K562 (cell line): ENCODE measurements at regions not wholly inside any gene's neighbourhood (a gene's known extent, or its start where the extent isn't known, plus 50 kb on each side); places are given as distances from the start of the nearest gene placed in this dataset.

Experiments used
- ATAC-seq: fragments of 200-7000 bp; cut with Tn5 transposase; 3 replicates; pipeline ENCODE4 v1.9.1; 2020; ENCODE audit warnings: moderate library complexity
- BruUV-seq: library from RNA; stranded (reverse); fragments of 400-500 nt; replicated peaks from 2 replicates; lab custom pipeline; 2021; lab: Mats Ljungman, UMichigan
- CTCF ChIA-PET: fragments of 300-600 bp; formaldehyde crosslinking; extraction: SDS; loops from one replicate; lab custom pipeline; 2021; ENCODE audit warnings: low intra/inter-chr PET ratio; lab: Yijun Ruan, JAX
- POLR2A ChIA-PET: fragments of 300-600, 350-650 bp; sonication (Branson Sonifier 250); formaldehyde crosslinking; extraction: SDS; loops from one replicate; lab custom pipeline; 2021; ENCODE audit warnings: antibody characterized with exemption, inconsistent platforms; lab: Yijun Ruan, JAX
- DNase-seq, 4 experiments: peaks; one replicate each; pipeline versions ENCODE4 v3.0.0 to v3.0.0-alpha.2; 2011 to 2018; ENCODE audit warnings: low spot score in 3 of 4, mixed read lengths in 3 of 4; ENCODE audit errors: extremely low read depth in 1 of 4
- FAIRE-seq: peaks from 2 replicates; lab custom pipeline; 2011; peaks lifted over from hg19 to GRCh38; lab: Jason Lieb, UNC
- H2AFZ ChIP-seq: 2 replicates; pipeline ENCODE4 v1.6.0; 2011; ENCODE audit warnings: low read depth, low read length, control low read depth, inconsistent platforms
- H3K27ac ChIP-seq: fragments of 200-600 bp; 3 replicates; pipeline ENCODE4 v1.8.0; 2011; ENCODE audit warnings: low read depth, mild to moderate bottlenecking, control low read depth, inconsistent platforms, low read length, moderate library complexity, mixed read lengths; ENCODE audit errors: extremely low read depth
- H3K27me3 ChIP-seq, 2 experiments: fragments of 300-600 bp in 1 of 2; 2 replicates in 1 of 2; 3 replicates in 1 of 2; pipeline versions ENCODE4 v1.6.0 to v1.8.0; 2011; ENCODE audit warnings: inconsistent platforms in 2 of 2, low read length in 2 of 2, mild to moderate bottlenecking in 1 of 2, mixed read lengths in 1 of 2, moderate library complexity in 1 of 2; ENCODE audit not compliant: control insufficient read depth in 2 of 2, insufficient read depth in 2 of 2
- H3K36me3 ChIP-seq: fragments of 300-600 bp; 3 replicates; pipeline ENCODE4 v1.8.0; 2011; ENCODE audit warnings: mild to moderate bottlenecking, low read length, inconsistent platforms; ENCODE audit not compliant: control insufficient read depth, insufficient read depth
- H3K4me1 ChIP-seq, 2 experiments: fragments of 200-600 bp in 1 of 2; replicated peaks in 1 of 2; 2 replicates in 1 of 2; 3 replicates in 1 of 2; pipeline versions ENCODE4 v1.5.1 to v1.8.0; 2011; ENCODE audit warnings: inconsistent platforms in 2 of 2, low read length in 2 of 2, mild to moderate bottlenecking in 1 of 2, mixed read lengths in 1 of 2, moderate library complexity in 1 of 2; ENCODE audit not compliant: control insufficient read depth in 2 of 2, insufficient read depth in 2 of 2
- H3K4me2 ChIP-seq: 2 replicates; pipeline ENCODE4 v1.6.1; 2011; ENCODE audit warnings: low read length, control low read depth, inconsistent platforms, mixed read lengths; ENCODE audit not compliant: insufficient read depth
- H3K4me3 ChIP-seq: fragments of 200-600 bp; sonication (generic), shearing (Covaris generic); 2 replicates; pipeline ENCODE4 v1.5.1; 2016; ENCODE audit warnings: control low read depth, inconsistent platforms
- H3K79me2 ChIP-seq: fragments of 200-600 bp; 3 replicates; pipeline ENCODE4 v1.8.0; 2011; ENCODE audit warnings: low read length, inconsistent platforms; ENCODE audit not compliant: control insufficient read depth, insufficient read depth
- H3K9ac ChIP-seq, 2 experiments: 2 replicates each; pipeline versions ENCODE4 v1.6.0 to v1.6.1; 2011; ENCODE audit warnings: low read depth in 2 of 2, low read length in 2 of 2, control low read depth in 1 of 2, inconsistent platforms in 1 of 2, mild to moderate bottlenecking in 1 of 2, mixed read lengths in 1 of 2; ENCODE audit not compliant: insufficient read depth in 1 of 2
- H3K9me1 ChIP-seq: one replicate; pipeline ENCODE4 v1.6.0; 2011; ENCODE audit warnings: inconsistent platforms, mild to moderate bottlenecking, low read length, moderate library complexity; ENCODE audit not compliant: control insufficient read depth, insufficient read depth
- H3K9me3 ChIP-seq: replicated peaks from 2 replicates; pipeline ENCODE4 v1.5.1; 2011; ENCODE audit warnings: low read depth, low read length, inconsistent platforms; ENCODE audit not compliant: control insufficient read depth, insufficient read depth
- H4K20me1 ChIP-seq: replicated peaks from 2 replicates; pipeline ENCODE4 v1.6.1; 2011; ENCODE audit warnings: low read length, inconsistent platforms, mixed read lengths; ENCODE audit not compliant: control insufficient read depth, insufficient read depth
- C11orf30 ChIP-seq: fragments of 450-650 bp; IDR thresholded peaks from 2 replicates; pipeline ENCODE4 v1.6.1; 2016; ENCODE audit warnings: low read depth, mild to moderate bottlenecking
- CREB1 ChIP-seq, 2 experiments: sonication (generic) in 1 of 2; formaldehyde crosslinking in 1 of 2; IDR thresholded peaks; 2 replicates each; pipeline versions ENCODE4 v1.6.1 to v1.8.0; 2012 to 2022; ENCODE audit warnings: inconsistent platforms in 1 of 2, mild to moderate bottlenecking in 1 of 2, missing genetic modification reagents in 1 of 2, moderate library complexity in 1 of 2
- MBD1 ChIP-seq: fragments of 250-450 bp; sonication (Bioruptor Pico); IDR thresholded peaks from 2 replicates; pipeline ENCODE4 v1.8.0; 2022; ENCODE audit warnings: inconsistent platforms
- REST ChIP-seq, 2 experiments: fragments of 450-650 bp; formaldehyde crosslinking in 1 of 2; IDR thresholded peaks; 2 replicates each; pipeline versions ENCODE4 v1.4.0 to v1.6.1; 2014 to 2020; ENCODE audit warnings: mild to moderate bottlenecking in 2 of 2, borderline replicate concordance in 1 of 2, low read depth in 1 of 2
- ZBTB33 ChIP-seq: sonication (generic); formaldehyde crosslinking; IDR thresholded peaks from 2 replicates; pipeline ENCODE4 v1.8.1; 2023; ENCODE audit warnings: mild to moderate bottlenecking, missing genetic modification reagents
- WGBS: fragments of 100-300 bp; shearing (Covaris generic); methylation state at CpG from one replicate; pipeline ENCODE4 v1.1.6; 2016; ENCODE audit warnings: low coverage, mixed read lengths; ENCODE audit not compliant: insufficient coverage; ENCODE audit errors: missing lambda C conversion rate; 5-methylcytosine and 5-hydroxymethylcytosine counted together
- in situ Hi-C: fragments of 300-500 bp; cut with MboI; formaldehyde crosslinking; loops from 4 replicates; pipeline ENCODE4 v1.15.0; 2018; ENCODE audit warnings: inconsistent platforms, mixed read lengths
- intact Hi-C: fragments of 100-400 bp; cut with micrococcal nuclease; formaldehyde crosslinking; loops from 2 replicates; pipeline ENCODE4 v1.14.2; 2022

- in situ Hi-C loops (no loop called here), intact Hi-C loops (no loop called here)
- no peak overlapping the region for H3K4me2 ChIP-seq
- H3K36me3 ChIP-seq: no peaks in the 10 kb centered on the region
- TF ChIP-seq REST (IDR thresholded peaks at IDR 0.05; ENCODE audit: borderline replicate concordance) (no peak), REST (CRISPR knock-in tag; IDR thresholded peaks at IDR 0.05; ENCODE audit: low read depth) (no peak), C11orf30 (no peak), MBD1 (CRISPR knock-in tag) (no peak), ZBTB33 (peak; percentile 89), CREB1 (IDR thresholded peaks at IDR 0.05) (no peak), CREB1 (CRISPR knock-in tag; IDR thresholded peaks at IDR 0.05) (no peak)
- H3K9me1 ChIP-seq: no peaks in the 10 kb centered on the region
- 64% methylated on average over 36 of the region's 38 CpGs for WGBS
- ChIA-PET POLR2A (interaction anchor here (0.6 to 1.4 kb wide), 2 partner anchors 9 to 623 kb away, joined by 3 read pairs; no protein-coding TSS in a partner anchor), CTCF (no interaction called here)
- DNase-seq (no peak), ATAC-seq (no peak), FAIRE-seq (no peak)
- H3K9me3 ChIP-seq: no peaks in the 10 kb centered on the region
- H3K27me3 ChIP-seq: no peaks in the 10 kb centered on the region
- H2AFZ ChIP-seq: no peak overlapping the region
- H3K4me3 ChIP-seq: no peak overlapping the region
- no TSS peak for BruUV-seq
- H4K20me1 ChIP-seq: peaks cover 27% of the 10 kb centered on the region
- H3K9ac ChIP-seq: peak overlapping the region in 1 of 2 experiments; percentile 47; a peak in 1 of 4 replicates
- H3K79me2 ChIP-seq: no peaks in the 10 kb centered on the region; the same call in 2 of the 3 replicates
- peaks cover 0 to 39% of the 10 kb centered on the region in 2 experiments; a peak in 3 of 5 replicates for H3K4me1 ChIP-seq
- H3K27ac ChIP-seq: no peak overlapping the region
Observed at GRCh38 chr16:85284141-85284817, 172.0 kb upstream of the CIBAR2 start.
